SK-N-SH treated with all-trans-retinoic acid at 6 μM for 48 hours (cell line): ENCODE measurements at regions not wholly inside any gene's neighbourhood (a gene's known extent, or its start where the extent isn't known, plus 50 kb on each side); places are given as distances from the start of the nearest gene placed in this dataset.

ENCODE experiments used
- ATAC-seq: fragments of 200-7000 bp; cut with Tn5 transposase; 3 replicates; pipeline ENCODE4 v1.9.1; 2020; ENCODE audit warnings: mild to moderate bottlenecking, moderate library complexity
- ARNTL ChIP-seq: fragments of 450-650 bp; formaldehyde crosslinking; IDR thresholded peaks from 2 replicates; pipeline ENCODE4 v1.5.0; 2020; ENCODE audit warnings: low read depth, mild to moderate bottlenecking, moderate library complexity, borderline replicate concordance
- BACH2 ChIP-seq: fragments of 250-450 bp; sonication (Bioruptor Pico); IDR thresholded peaks from 2 replicates; pipeline ENCODE4 v1.9.0; 2021; ENCODE audit warnings: mild to moderate bottlenecking, borderline replicate concordance
- CREB5 ChIP-seq: fragments of 250-450 bp; sonication (Bioruptor Pico); IDR thresholded peaks from 2 replicates; pipeline ENCODE4 v1.5.1; 2020; ENCODE audit warnings: low read depth, mild to moderate bottlenecking, moderate library complexity
- CSDC2 ChIP-seq: fragments of 250-450 bp; sonication (Bioruptor Pico); IDR thresholded peaks from 2 replicates; pipeline ENCODE4 v1.5.0; 2020; ENCODE audit warnings: mild to moderate bottlenecking, moderate library complexity
- CSRNP3 ChIP-seq: fragments of 250-450 bp; sonication (Bioruptor Pico); IDR thresholded peaks from 2 replicates; pipeline ENCODE4 v1.5.1; 2021; ENCODE audit warnings: mild to moderate bottlenecking, moderate library complexity
- ESRRG ChIP-seq: fragments of 250-450 bp; sonication (Bioruptor Pico); IDR thresholded peaks from 2 replicates; pipeline ENCODE4 v1.6.1; 2021; ENCODE audit warnings: mild to moderate bottlenecking
- GLIS3 ChIP-seq: fragments of 250-450 bp; sonication (Bioruptor Pico); IDR thresholded peaks from 2 replicates; pipeline ENCODE4 v1.5.0; 2020; ENCODE audit warnings: mild to moderate bottlenecking, moderate library complexity
- ISL1 ChIP-seq: fragments of 250-450 bp; sonication (Bioruptor Pico); IDR thresholded peaks from 2 replicates; pipeline ENCODE4 v2.1.2; 2022; ENCODE audit warnings: mild to moderate bottlenecking, moderate library complexity
- OSR1 ChIP-seq: fragments of 250-450 bp; sonication (Bioruptor Pico); IDR thresholded peaks from 2 replicates; pipeline ENCODE4 v1.8.0; 2022; ENCODE audit warnings: moderate library complexity, mild to moderate bottlenecking, inconsistent platforms
- POU6F1 ChIP-seq: fragments of 250-450 bp; sonication (Bioruptor Pico); IDR thresholded peaks from 2 replicates; pipeline ENCODE4 v1.8.0; 2021; ENCODE audit warnings: low read depth, mild to moderate bottlenecking, moderate library complexity, borderline replicate concordance
- PPARA ChIP-seq: fragments of 250-450 bp; sonication (Bioruptor Pico); IDR thresholded peaks from 2 replicates; pipeline ENCODE4 v1.5.0; 2020; ENCODE audit warnings: mild to moderate bottlenecking, borderline replicate concordance
- RARB ChIP-seq: fragments of 250-450 bp; sonication (Bioruptor Pico); IDR thresholded peaks from 2 replicates; pipeline ENCODE4 v1.8.0; 2021; ENCODE audit warnings: mild to moderate bottlenecking, moderate library complexity
- SNAI2 ChIP-seq: fragments of 250-450 bp; sonication (Bioruptor Pico); IDR thresholded peaks from 2 replicates; pipeline ENCODE4 v1.5.0; 2020; ENCODE audit warnings: mild to moderate bottlenecking, moderate library complexity
- TCF4 ChIP-seq: fragments of 250-450 bp; sonication (Bioruptor Pico); IDR thresholded peaks from 2 replicates; pipeline ENCODE4 v1.8.0; 2021; ENCODE audit warnings: mild to moderate bottlenecking, moderate library complexity, borderline replicate concordance
- TOX ChIP-seq: fragments of 250-450 bp; sonication (Bioruptor Pico); IDR thresholded peaks from 2 replicates; pipeline ENCODE4 v1.8.0; 2021; ENCODE audit warnings: mild to moderate bottlenecking, moderate library complexity, borderline replicate concordance
- TSHZ2 ChIP-seq: fragments of 250-450 bp; sonication (Bioruptor Pico); IDR thresholded peaks from 2 replicates; pipeline ENCODE4 v1.5.0; 2020; ENCODE audit warnings: mild to moderate bottlenecking, moderate library complexity
- ZFP3 ChIP-seq: fragments of 250-450 bp; sonication (Bioruptor Pico); IDR thresholded peaks from 2 replicates; pipeline ENCODE4 v1.5.0; 2020; ENCODE audit warnings: mild to moderate bottlenecking, moderate library complexity
- ZFP30 ChIP-seq: fragments of 450-650 bp; formaldehyde crosslinking; IDR thresholded peaks from 2 replicates; pipeline ENCODE4 v1.5.0; 2022; ENCODE audit warnings: mild to moderate bottlenecking, moderate library complexity
- ZNF565 ChIP-seq: fragments of 450-650 bp; formaldehyde crosslinking; conservative IDR thresholded peaks from 2 replicates; pipeline ENCODE4 v1.5.0; 2020; ENCODE audit warnings: low read depth, mild to moderate bottlenecking, moderate library complexity
- ZNF70 ChIP-seq: fragments of 450-650 bp; formaldehyde crosslinking; IDR thresholded peaks from 2 replicates; pipeline ENCODE4 v1.5.0; 2020; ENCODE audit warnings: mild to moderate bottlenecking, moderate library complexity
- ZNF8 ChIP-seq: fragments of 450-650 bp; formaldehyde crosslinking; IDR thresholded peaks from 2 replicates; pipeline ENCODE4 v1.5.0; 2020; ENCODE audit warnings: mild to moderate bottlenecking, moderate library complexity

- TF ChIP-seq ZFP3 (CRISPR knock-in tag) (no peak), POU6F1 (CRISPR knock-in tag) (no peak), SNAI2 (CRISPR knock-in tag) (no peak), RARB (no peak), TOX (CRISPR knock-in tag) (no peak), OSR1 (no peak), ZNF8 (no peak), ZFP30 (no peak), PPARA (CRISPR knock-in tag) (no peak), ZNF70 (CRISPR knock-in tag) (no peak)
- no peak for ATAC-seq
These were observed 618.9 kb downstream of the DHX35 start for GRCh38 chr20:39581034-39581433.

GRCh38 chr20:39576771-39577170 is 614.6 kb downstream of the DHX35 start:
- TF ChIP-seq TSHZ2 (CRISPR knock-in tag) (no peak), CSDC2 (no peak), ZNF565 (no peak), ZNF70 (CRISPR knock-in tag) (no peak), BACH2 (CRISPR knock-in tag) (no peak), ARNTL (CRISPR knock-in tag) (no peak), CREB5 (no peak), TCF4 (CRISPR knock-in tag) (no peak), OSR1 (no peak), CSRNP3 (no peak), ISL1 (CRISPR knock-in tag) (no peak), ESRRG (no peak), SNAI2 (CRISPR knock-in tag) (no peak), RARB (no peak), ZFP30 (no peak), ZFP3 (CRISPR knock-in tag) (no peak), POU6F1 (CRISPR knock-in tag) (no peak), GLIS3 (CRISPR knock-in tag) (no peak)
- no peak for ATAC-seq

- ATAC-seq = no peak
- TF ChIP-seq TSHZ2 (CRISPR knock-in tag) (no peak), CREB5 (no peak)
These were observed 611.9 kb downstream of the DHX35 start for GRCh38 chr20:39574061-39574460.
